ENCODE measurements at regions not wholly inside any gene's neighbourhood (a gene's known extent, or its start where the extent isn't known, plus 50 kb on each side); places are given as distances from the start of the nearest gene placed in this dataset.

DNA sequence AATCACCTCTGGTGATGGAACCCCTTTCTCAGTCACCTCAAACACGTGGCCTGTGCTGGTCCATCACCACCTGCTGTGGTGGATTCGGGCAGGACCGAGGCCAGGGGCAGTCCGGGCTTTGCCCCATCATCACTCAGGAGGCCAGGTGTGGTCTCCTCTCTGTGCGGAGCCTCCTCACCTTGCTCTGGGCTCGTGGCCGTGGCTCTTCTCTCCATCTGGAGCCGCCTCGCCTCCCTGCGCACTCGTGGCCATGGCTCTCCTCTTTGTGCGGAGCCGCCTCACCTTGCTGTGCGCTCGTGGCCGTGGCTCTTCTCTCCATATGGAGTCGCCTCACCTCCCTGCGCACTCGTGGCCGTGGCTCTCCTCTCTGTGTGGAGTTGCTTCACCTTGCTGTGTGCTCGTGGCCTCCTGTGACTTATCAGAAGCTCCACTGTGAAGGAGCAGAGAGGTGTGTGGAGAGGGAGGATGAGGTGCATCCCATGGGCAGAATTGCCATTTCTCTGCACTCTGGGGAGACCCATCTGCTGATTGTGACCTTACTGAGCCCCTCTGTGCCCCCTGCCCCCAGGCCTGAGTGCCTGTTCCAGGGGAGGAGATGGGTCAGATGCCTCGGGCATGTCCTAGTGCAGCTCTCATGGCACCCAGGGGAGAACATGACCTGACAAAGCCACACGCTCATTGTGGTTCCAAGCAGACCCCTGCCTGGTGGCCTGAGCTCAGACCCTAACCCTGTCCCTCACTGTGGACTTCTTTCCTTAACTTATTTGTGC lies 276.6 kb upstream of the IRX2 start:
- TF ChIP-seq MEF2A (IDR thresholded peaks at IDR 0.05; ENCODE audit: insufficient read depth, low read depth, low read length) (no peak), IKZF1 (conservative IDR thresholded peaks at IDR 0.05) (no peak), EP300 (IDR thresholded peaks at IDR 0.05; ENCODE audit: borderline replicate concordance in 1 of 2, control insufficient read depth in 1 of 2, low read depth in 2 of 2, low read length in 2 of 2) (no peak), EGR1 (IDR thresholded peaks at IDR 0.05; ENCODE audit: borderline replicate concordance in 1 of 2, low read depth in 2 of 2, low read length in 2 of 2) (no peak), YY1 (IDR thresholded peaks at IDR 0.05; ENCODE audit: low read depth, low read length) (no peak), RAD21 (IDR thresholded peaks at IDR 0.05; ENCODE audit: insufficient read depth, low read depth, low read length) (no peak), POLR2AphosphoS5 (IDR thresholded peaks at IDR 0.05; ENCODE audit: low read length) (no peak), ZNF274 (IDR thresholded peaks at IDR 0.05; ENCODE audit: insufficient read depth, insufficient read length) (no peak), POLR2AphosphoS2 (IDR thresholded peaks at IDR 0.05; ENCODE audit: low read depth, low read length) (no peak)
- TF ChIP-seq, protein P1, sequence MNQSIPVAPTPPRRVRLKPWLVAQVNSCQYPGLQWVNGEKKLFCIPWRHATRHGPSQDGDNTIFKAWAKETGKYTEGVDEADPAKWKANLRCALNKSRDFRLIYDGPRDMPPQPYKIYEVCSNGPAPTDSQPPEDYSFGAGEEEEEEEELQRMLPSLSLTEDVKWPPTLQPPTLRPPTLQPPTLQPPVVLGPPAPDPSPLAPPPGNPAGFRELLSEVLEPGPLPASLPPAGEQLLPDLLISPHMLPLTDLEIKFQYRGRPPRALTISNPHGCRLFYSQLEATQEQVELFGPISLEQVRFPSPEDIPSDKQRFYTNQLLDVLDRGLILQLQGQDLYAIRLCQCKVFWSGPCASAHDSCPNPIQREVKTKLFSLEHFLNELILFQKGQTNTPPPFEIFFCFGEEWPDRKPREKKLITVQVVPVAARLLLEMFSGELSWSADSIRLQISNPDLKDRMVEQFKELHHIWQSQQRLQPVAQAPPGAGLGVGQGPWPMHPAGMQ (IDR thresholded peaks at IDR 0.05; ENCODE audit: borderline replicate concordance), result no peak
- TF ChIP-seq, protein P2, sequence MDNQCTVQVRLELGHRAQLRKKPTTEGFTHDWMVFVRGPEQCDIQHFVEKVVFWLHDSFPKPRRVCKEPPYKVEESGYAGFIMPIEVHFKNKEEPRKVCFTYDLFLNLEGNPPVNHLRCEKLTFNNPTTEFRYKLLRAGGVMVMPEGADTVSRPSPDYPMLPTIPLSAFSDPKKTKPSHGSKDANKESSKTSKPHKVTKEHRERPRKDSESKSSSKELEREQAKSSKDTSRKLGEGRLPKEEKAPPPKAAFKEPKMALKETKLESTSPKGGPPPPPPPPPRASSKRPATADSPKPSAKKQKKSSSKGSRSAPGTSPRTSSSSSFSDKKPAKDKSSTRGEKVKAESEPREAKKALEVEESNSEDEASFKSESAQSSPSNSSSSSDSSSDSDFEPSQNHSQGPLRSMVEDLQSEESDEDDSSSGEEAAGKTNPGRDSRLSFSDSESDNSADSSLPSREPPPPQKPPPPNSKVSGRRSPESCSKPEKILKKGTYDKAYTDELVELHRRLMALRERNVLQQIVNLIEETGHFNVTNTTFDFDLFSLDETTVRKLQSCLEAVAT (IDR thresholded peaks at IDR 0.05), result no peak
- TF ChIP-seq, protein P3, sequence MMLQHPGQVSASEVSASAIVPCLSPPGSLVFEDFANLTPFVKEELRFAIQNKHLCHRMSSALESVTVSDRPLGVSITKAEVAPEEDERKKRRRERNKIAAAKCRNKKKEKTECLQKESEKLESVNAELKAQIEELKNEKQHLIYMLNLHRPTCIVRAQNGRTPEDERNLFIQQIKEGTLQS (IDR thresholded peaks at IDR 0.05; ENCODE audit: borderline replicate concordance, extremely low read depth, low read depth, low read length), result no peak
